ENCODE measurements at regions not wholly inside any gene's neighbourhood (a gene's known extent, or its start where the extent isn't known, plus 50 kb on each side); places are given as distances from the start of the nearest gene placed in this dataset.

- ATAC-seq (replicated peaks): no peak
- H3K4me3 Mint-ChIP-seq: no peak overlapping the region
- H3K27ac Mint-ChIP-seq: no peak overlapping the region
- H3K27me3 Mint-ChIP-seq: no peaks in the 10 kb centered on the region
- no peaks in the 10 kb centered on the region for H3K9me3 Mint-ChIP-seq
- H3K4me1 Mint-ChIP-seq: no peaks in the 10 kb centered on the region
- H3K36me3 Mint-ChIP-seq (ENCODE audit: low read depth): no peaks in the 10 kb centered on the region
These were observed 189.2 kb downstream of the CSNK2A3 start for GRCh38 chr11:11163669-11164333.

DNA sequence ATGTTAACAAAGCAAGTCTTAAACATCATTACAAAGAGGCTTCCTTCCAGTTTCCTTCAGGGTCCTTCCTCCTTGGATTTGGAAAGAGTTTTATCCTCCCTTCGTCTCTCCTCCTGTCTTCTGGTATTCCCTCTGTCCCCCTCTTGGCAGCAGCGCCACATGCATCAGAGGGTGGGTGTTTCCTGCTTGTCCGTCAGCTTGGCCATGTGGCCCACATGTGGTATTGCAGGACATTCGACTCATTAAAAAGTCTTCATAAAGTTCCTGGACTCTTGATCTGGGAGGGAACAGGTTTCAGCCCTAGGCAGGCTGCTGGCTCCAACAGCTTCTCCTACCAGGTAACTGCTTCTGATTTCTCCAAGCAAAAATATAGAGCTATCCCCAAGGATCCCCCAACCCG lies 189.8 kb downstream of the CSNK2A3 start:
- Mint-ChIP-seq H3K27me3 (no peaks in the 10 kb centered on the region), H3K9me3 (no peaks in the 10 kb centered on the region), H3K4me1 (no peaks in the 10 kb centered on the region), H3K27ac (no peak overlapping the region), H3K4me3 (no peak overlapping the region), H3K36me3 (ENCODE audit: low read depth) (no peaks in the 10 kb centered on the region)
- ATAC-seq (replicated peaks): no peak

- Mint-ChIP-seq H3K4me3 (peak overlapping the region; percentile 77), H3K4me1 (peaks cover 20% of the 10 kb centered on the region), H3K27me3 (no peaks in the 10 kb centered on the region), H3K36me3 (ENCODE audit: low read depth) (no peaks in the 10 kb centered on the region), H3K9me3 (no peaks in the 10 kb centered on the region), H3K27ac (peak overlapping the region; percentile 91)
- ATAC-seq (replicated peaks): no peak
These were observed 195.9 kb downstream of the CSNK2A3 start for GRCh38 chr11:11157185-11157584.

DNA sequence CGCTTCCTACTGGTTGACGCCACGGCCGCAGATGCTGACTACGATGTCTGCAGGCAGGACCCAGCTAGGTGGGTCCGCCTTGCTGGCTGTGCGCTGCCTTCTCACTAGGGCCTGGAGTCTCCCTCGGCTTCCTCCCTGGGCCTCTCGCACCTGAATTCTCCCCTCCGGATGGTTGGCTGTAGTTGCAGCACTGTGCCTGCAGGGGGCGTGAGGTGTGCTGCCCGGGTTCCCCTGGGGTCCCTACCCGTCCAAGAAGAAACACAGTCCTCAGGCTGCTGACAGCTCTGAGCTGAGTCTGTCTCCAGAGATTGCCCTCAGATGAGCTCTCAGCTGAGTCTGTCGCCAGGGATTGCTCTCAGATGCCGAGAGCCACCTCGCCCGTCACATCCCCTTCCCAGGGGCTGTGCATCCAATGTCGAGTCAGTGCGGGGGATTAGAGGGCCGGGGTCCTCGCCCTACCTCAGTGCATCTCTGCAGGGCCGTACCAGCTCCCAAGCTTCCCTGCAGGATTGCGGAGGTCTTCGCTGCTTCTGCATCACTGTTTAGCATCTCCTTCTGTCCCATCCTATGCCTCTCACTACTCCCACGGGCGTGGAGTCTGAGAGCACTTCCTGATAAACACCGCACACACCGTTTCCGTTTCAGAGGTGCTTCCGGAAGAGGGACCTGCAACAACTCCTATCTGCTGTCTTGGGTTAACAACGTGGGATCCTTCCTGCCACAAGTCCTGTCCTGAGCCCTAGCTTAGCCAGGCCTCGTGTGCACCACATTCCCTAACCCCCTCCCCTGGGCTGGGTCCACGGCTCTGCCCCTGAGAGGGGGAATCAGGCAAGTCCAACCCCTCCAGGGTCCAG lies 196.9 kb downstream of the CSNK2A3 start:
- no peaks in the 10 kb centered on the region for H3K9me3 Mint-ChIP-seq
- ATAC-seq (replicated peaks): peak; percentile 79
- no peaks in the 10 kb centered on the region for H3K27me3 Mint-ChIP-seq
- peaks cover 20% of the 10 kb centered on the region for H3K4me1 Mint-ChIP-seq
- H3K27ac Mint-ChIP-seq: peak overlapping the region; percentile 91
- no peaks in the 10 kb centered on the region for H3K36me3 Mint-ChIP-seq (ENCODE audit: low read depth)
- H3K4me3 Mint-ChIP-seq: peak overlapping the region; percentile 77

- Mint-ChIP-seq H3K9me3 (no peaks in the 10 kb centered on the region), H3K36me3 (ENCODE audit: low read depth) (no peaks in the 10 kb centered on the region), H3K4me1 (peaks cover 35% of the 10 kb centered on the region), H3K27me3 (no peaks in the 10 kb centered on the region), H3K27ac (no peak overlapping the region), H3K4me3 (no peak overlapping the region)
- ATAC-seq (replicated peaks): no peak
These were observed 200.2 kb downstream of the CSNK2A3 start for GRCh38 chr11:11152877-11153276.

DNA sequence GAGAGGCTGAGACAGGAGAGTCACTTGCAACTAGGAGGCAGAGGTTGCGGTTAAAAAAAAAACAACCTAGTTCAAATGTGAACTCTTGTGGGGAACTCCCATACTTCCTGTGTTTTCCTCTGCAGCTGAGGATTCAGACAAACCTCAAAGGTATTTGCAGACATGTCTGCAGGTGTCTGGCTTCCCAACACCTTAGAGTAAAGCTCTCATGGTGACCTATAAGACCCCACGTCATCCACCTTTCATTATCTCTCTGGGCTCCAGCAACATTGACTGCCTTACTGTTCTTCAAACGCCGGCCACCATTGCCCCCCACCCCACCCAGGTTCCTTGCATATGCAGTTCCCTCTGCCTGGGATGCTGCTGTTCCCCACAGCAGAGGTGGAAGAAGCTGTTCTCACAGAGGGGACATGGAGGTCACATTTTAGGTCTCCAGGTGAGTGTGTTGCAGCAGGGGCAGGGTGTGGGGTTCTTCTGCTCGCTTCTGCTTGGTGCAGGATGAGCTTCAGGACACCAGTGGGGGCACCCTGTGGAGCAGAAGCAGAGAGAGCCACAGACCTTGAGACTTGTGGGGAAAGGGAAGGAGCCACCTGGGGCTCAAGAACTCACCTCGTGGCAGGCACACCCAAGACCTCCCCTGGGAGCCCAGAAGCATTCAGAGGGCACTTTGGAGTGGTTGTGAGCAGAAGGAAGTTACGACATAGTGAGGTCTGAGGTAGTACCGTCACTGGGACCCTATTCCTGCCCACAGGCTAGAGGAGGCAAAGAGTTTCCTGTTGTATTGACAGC lies 203.2 kb downstream of the CSNK2A3 start:
- Mint-ChIP-seq H3K9me3 (no peaks in the 10 kb centered on the region), H3K4me1 (peaks cover 33% of the 10 kb centered on the region), H3K27ac (peak overlapping the region; percentile 51), H3K36me3 (ENCODE audit: low read depth) (no peaks in the 10 kb centered on the region), H3K27me3 (no peaks in the 10 kb centered on the region), H3K4me3 (peak overlapping the region; percentile 60)
- peak; percentile 78 for ATAC-seq (replicated peaks)

GRCh38 chr11:11148596-11148995 lies 204.5 kb downstream of the CSNK2A3 start:
- Mint-ChIP-seq H3K9me3 (no peaks in the 10 kb centered on the region), H3K27ac (no peak overlapping the region), H3K4me3 (peak overlapping the region; percentile 60), H3K36me3 (ENCODE audit: low read depth) (no peaks in the 10 kb centered on the region), H3K4me1 (peaks cover 29% of the 10 kb centered on the region), H3K27me3 (no peaks in the 10 kb centered on the region)
- no peak for ATAC-seq (replicated peaks)

- no peaks in the 10 kb centered on the region for H3K9me3 Mint-ChIP-seq
- no peaks in the 10 kb centered on the region for H3K36me3 Mint-ChIP-seq (ENCODE audit: low read depth)
- no peaks in the 10 kb centered on the region for H3K27me3 Mint-ChIP-seq
- no peak overlapping the region for H3K27ac Mint-ChIP-seq
- no peak overlapping the region for H3K4me3 Mint-ChIP-seq
- ATAC-seq (replicated peaks): peak; percentile 52
- peaks cover 29% of the 10 kb centered on the region for H3K4me1 Mint-ChIP-seq
These were observed 204.9 kb downstream of the CSNK2A3 start for GRCh38 chr11:11148104-11148509.

DNA sequence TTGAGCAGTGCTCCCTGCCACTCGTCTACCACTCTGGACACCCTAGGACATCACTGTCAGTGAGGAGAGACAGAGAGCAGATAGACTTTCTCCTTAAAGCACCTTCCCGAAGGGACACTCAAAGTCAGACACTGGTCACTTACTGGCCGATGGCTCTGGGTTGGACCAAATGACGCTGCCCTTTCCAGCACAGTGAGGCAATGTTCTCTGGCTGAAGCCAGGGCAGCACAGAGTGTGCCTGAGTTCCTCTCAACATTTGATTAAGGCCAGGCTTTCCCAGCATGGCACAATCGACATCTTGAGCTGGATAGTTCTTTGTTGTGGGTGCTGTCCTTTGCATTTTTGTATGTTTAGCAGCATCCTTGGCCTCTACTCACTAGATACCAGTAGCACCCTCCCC lies 206.2 kb downstream of the CSNK2A3 start:
- Mint-ChIP-seq H3K27me3 (no peaks in the 10 kb centered on the region), H3K9me3 (no peaks in the 10 kb centered on the region), H3K27ac (no peak overlapping the region), H3K4me3 (no peak overlapping the region), H3K36me3 (ENCODE audit: low read depth) (no peaks in the 10 kb centered on the region), H3K4me1 (peaks cover 24% of the 10 kb centered on the region)
- ATAC-seq (replicated peaks): no peak

- H3K9me3 Mint-ChIP-seq: no peaks in the 10 kb centered on the region
- H3K36me3 Mint-ChIP-seq (ENCODE audit: low read depth): no peaks in the 10 kb centered on the region
- H3K4me1 Mint-ChIP-seq: peaks cover 11% of the 10 kb centered on the region
- H3K27ac Mint-ChIP-seq: no peak overlapping the region
- H3K4me3 Mint-ChIP-seq: no peak overlapping the region
- H3K27me3 Mint-ChIP-seq: no peaks in the 10 kb centered on the region
- no peak for ATAC-seq (replicated peaks)
These were observed 209.2 kb downstream of the CSNK2A3 start for GRCh38 chr11:11143849-11144248.

DNA sequence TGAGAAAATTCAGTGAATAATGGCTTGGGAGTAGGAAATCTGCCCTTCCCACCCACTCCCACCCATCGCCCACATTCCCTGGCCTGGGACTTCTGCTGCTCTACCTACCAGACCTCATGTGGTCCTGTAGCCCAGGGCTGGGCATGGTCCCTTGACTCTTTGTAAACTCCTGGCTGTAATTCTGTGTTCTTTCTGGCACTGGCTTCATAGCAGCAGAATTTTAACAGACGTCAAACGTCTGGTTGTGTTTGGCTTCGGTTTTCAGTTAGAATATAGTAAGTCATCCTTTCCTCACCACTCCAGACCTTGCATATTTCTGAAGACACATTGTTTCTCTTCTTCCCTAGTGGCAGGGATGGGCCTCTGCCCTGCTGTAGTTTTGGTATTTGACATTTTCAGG lies 210.6 kb downstream of the CSNK2A3 start:
- ATAC-seq (replicated peaks): no peak
- Mint-ChIP-seq H3K4me3 (no peak overlapping the region), H3K27ac (no peak overlapping the region), H3K27me3 (no peaks in the 10 kb centered on the region), H3K36me3 (ENCODE audit: low read depth) (no peaks in the 10 kb centered on the region), H3K4me1 (peaks cover 11% of the 10 kb centered on the region), H3K9me3 (no peaks in the 10 kb centered on the region)

DNA sequence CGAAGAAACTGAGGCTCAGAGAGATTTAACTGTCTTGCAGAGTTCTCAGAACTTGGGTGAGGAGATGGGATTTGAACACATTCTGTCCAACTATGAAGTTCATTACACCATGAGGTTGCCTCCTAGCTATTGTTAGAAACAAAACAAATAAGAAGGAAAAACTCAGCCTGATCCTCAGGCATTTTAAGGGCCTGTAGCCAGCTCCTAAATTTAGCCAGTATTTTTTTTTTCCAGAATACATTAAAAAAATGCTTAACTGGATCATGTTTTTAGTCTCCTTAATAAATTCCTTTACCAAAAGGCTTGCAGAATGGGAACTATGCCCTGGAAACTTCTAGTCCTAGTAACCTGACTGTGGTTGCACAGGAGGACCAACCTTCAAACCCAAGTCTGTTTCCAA lies 212.0 kb downstream of the CSNK2A3 start:
- H3K4me3 Mint-ChIP-seq: no peak overlapping the region
- H3K27ac Mint-ChIP-seq: no peak overlapping the region
- H3K36me3 Mint-ChIP-seq (ENCODE audit: low read depth): no peaks in the 10 kb centered on the region
- H3K4me1 Mint-ChIP-seq: peaks cover 15% of the 10 kb centered on the region
- H3K27me3 Mint-ChIP-seq: no peaks in the 10 kb centered on the region
- no peak for ATAC-seq (replicated peaks)
- no peaks in the 10 kb centered on the region for H3K9me3 Mint-ChIP-seq

- Mint-ChIP-seq H3K4me1 (peaks cover 13% of the 10 kb centered on the region), H3K36me3 (ENCODE audit: low read depth) (no peaks in the 10 kb centered on the region), H3K9me3 (no peaks in the 10 kb centered on the region), H3K4me3 (no peak overlapping the region), H3K27ac (no peak overlapping the region), H3K27me3 (no peaks in the 10 kb centered on the region)
- ATAC-seq (replicated peaks): no peak
These were observed 212.5 kb downstream of the CSNK2A3 start for GRCh38 chr11:11140510-11140909.

DNA sequence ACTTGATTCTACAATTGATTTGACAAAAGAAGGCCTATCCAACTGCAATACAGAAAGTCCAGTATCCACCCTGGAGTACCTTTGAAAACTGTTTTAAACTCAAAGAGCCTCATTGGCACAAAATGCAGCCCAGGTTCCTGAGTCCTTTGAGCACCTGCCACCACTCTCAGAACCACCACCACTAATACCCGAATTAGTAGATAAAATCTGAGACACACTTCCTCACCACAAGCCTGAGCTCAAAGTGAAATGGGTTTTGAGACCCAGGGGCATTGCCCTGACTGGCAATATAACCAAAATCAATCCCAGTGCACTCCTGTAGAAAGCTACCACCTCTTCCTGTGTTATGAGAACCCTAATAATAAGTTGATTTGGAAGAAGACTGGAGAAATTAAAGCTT lies 215.7 kb downstream of the CSNK2A3 start:
- H3K27ac Mint-ChIP-seq: peak overlapping the region; percentile 54
- H3K27me3 Mint-ChIP-seq: no peaks in the 10 kb centered on the region
- H3K36me3 Mint-ChIP-seq (ENCODE audit: low read depth): no peaks in the 10 kb centered on the region
- ATAC-seq (replicated peaks): peak; percentile 34
- H3K4me3 Mint-ChIP-seq: peak overlapping the region; percentile 19
- H3K4me1 Mint-ChIP-seq: peaks cover 10% of the 10 kb centered on the region
- H3K9me3 Mint-ChIP-seq: no peaks in the 10 kb centered on the region
